ENCODE measurements at regions not wholly inside any gene's neighbourhood (a gene's known extent, or its start where the extent isn't known, plus 50 kb on each side); places are given as distances from the start of the nearest gene placed in this dataset.

DNA sequence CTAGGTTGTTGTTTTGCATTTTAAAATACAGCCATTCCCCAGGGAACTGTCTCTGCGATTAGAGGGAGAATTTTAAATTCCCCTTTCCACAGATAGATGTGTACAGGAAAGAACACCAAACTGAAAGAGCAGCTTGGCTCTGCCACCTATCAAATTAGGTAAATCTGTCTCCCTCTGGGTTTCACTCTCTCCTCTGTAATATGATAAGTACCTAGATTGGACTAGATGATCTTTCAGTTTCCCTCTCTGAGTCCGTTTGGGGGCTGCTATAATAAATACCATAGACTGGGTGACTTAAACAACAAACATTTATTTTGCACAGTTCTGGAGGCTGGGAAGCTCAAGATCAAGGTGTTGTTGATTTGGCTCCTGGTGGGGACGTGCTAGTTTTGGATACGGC, 186.0 kb downstream of the KIF20B start:
- Histone ChIP-seq H2AFZ (ENCODE audit: low read length) (no peak overlapping the region), H3K9me2 (replicated peaks; ENCODE audit: low read length) (no peaks in the 10 kb centered on the region), H3K79me2 (ENCODE audit: low read length) (no peaks in the 10 kb centered on the region), H3K4me2 (ENCODE audit: low read length) (no peak overlapping the region), H3F3A (ENCODE audit: low read length, unreplicated experiment) (no peaks in the 10 kb centered on the region), H3K27ac (ENCODE audit: low read length) (no peak overlapping the region), H3K9ac (ENCODE audit: low read length) (no peak overlapping the region), H3K4me3 (ENCODE audit: low read length) (no peak overlapping the region), H3K27me3 (ENCODE audit: low read length) (no peaks in the 10 kb centered on the region), H4K20me1 (ENCODE audit: low read length) (no peaks in the 10 kb centered on the region), H3K4me1 (ENCODE audit: insufficient read depth, low read length) (no peaks in the 10 kb centered on the region), H3K9me3 (ENCODE audit: low read length) (no peaks in the 10 kb centered on the region), H3K36me3 (ENCODE audit: low read depth, low read length) (no peaks in the 10 kb centered on the region)
- DNase-seq (no peak), ATAC-seq (no peak)
- ChIA-PET CTCF (no interaction called here), POLR2A (ENCODE audit: unreplicated experiment) (no interaction called here)
- intact Hi-C loops (cut with micrococcal nuclease), result no loop called here
- BruUV-seq (replicated peaks), result no TSS peak
- TF ChIP-seq EZH2phosphoT487 (IDR thresholded peaks at IDR 0.05; ENCODE audit: borderline replicate concordance, low read length), result no peak
- no peak for TF ChIP-seq EZH2 (IDR thresholded peaks at IDR 0.05; ENCODE audit: low read length, unreplicated experiment)
- no peak for TF ChIP-seq CTCF (conservative IDR thresholded peaks at IDR 0.05; ENCODE audit: low read depth, low read length)

GRCh38 chr10:89887830-89888229, 186.4 kb downstream of the KIF20B start:
- Histone ChIP-seq H3K9ac (ENCODE audit: low read length) (no peak overlapping the region), H3F3A (ENCODE audit: low read length, unreplicated experiment) (no peaks in the 10 kb centered on the region), H3K27ac (ENCODE audit: low read length) (no peak overlapping the region), H3K4me2 (ENCODE audit: low read length) (no peak overlapping the region), H3K4me3 (ENCODE audit: low read length) (no peak overlapping the region), H3K36me3 (ENCODE audit: low read depth, low read length) (no peaks in the 10 kb centered on the region), H2AFZ (ENCODE audit: low read length) (no peak overlapping the region), H3K4me1 (ENCODE audit: insufficient read depth, low read length) (no peaks in the 10 kb centered on the region), H3K9me3 (ENCODE audit: low read length) (no peaks in the 10 kb centered on the region), H3K79me2 (ENCODE audit: low read length) (no peaks in the 10 kb centered on the region), H4K20me1 (ENCODE audit: low read length) (no peaks in the 10 kb centered on the region), H3K9me2 (replicated peaks; ENCODE audit: low read length) (no peaks in the 10 kb centered on the region), H3K27me3 (ENCODE audit: low read length) (no peaks in the 10 kb centered on the region)
- ChIA-PET POLR2A (ENCODE audit: unreplicated experiment) (no interaction called here), CTCF (no interaction called here)
- intact Hi-C loops (cut with micrococcal nuclease), result no loop called here
- DNase-seq (no peak), ATAC-seq (no peak)
- no TSS peak for BruUV-seq (replicated peaks)
- TF ChIP-seq EZH2phosphoT487 (IDR thresholded peaks at IDR 0.05; ENCODE audit: borderline replicate concordance, low read length) (no peak), CTCF (conservative IDR thresholded peaks at IDR 0.05; ENCODE audit: low read depth, low read length) (no peak), EZH2 (IDR thresholded peaks at IDR 0.05; ENCODE audit: low read length, unreplicated experiment) (no peak)

DNA sequence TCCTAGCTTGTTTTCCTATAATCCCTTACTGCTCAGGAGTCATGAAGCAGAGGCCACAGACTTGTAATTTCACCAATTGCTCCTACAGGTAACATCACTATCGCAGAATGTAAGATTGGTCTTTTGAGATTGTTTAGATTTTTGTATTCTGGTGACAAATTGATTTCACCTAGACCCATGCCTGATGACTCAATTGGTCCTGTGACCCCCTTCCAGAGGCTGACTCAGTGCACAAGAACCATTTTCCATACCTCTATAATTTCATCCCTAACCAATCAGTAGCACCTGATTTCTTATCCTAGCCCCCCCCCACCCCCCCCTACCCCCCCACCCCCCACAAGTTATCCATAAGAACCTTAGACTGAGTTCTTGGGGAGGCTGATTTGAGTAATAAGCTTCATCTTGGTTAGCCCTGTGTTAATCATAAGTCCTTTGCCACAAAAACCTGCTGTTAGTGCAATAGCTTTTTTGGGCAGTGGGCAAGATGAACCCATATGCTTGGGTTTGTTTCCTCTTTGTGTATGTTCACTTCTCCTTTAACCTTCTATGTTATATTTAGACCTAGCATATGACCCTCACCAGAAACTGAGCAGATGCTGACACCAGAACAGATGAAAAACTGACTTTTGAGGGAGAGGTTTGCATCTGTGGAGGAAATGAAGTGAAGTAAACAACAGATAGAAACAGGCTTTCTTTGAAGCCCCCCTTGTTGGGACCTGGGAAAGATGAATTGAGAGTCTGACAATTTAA, 187.1 kb downstream of the KIF20B start:
- no peaks in the 10 kb centered on the region for H3K79me2 ChIP-seq (ENCODE audit: low read length)
- no peaks in the 10 kb centered on the region for H4K20me1 ChIP-seq (ENCODE audit: low read length)
- H3K4me2 ChIP-seq (ENCODE audit: low read length), result no peak overlapping the region
- intact Hi-C loops (cut with micrococcal nuclease), result no loop called here
- DNase-seq (no peak), ATAC-seq (no peak)
- no peaks in the 10 kb centered on the region for H3K36me3 ChIP-seq (ENCODE audit: low read depth, low read length)
- H3F3A ChIP-seq (ENCODE audit: low read length, unreplicated experiment), result no peaks in the 10 kb centered on the region
- H3K27ac ChIP-seq (ENCODE audit: low read length), result no peak overlapping the region
- ChIA-PET CTCF (no interaction called here), POLR2A (ENCODE audit: unreplicated experiment) (no interaction called here)
- no peak overlapping the region for H3K9ac ChIP-seq (ENCODE audit: low read length)
- BruUV-seq (replicated peaks), result no TSS peak
- no peak overlapping the region for H2AFZ ChIP-seq (ENCODE audit: low read length)
- H3K4me3 ChIP-seq (ENCODE audit: low read length), result no peak overlapping the region
- H3K9me3 ChIP-seq (ENCODE audit: low read length), result no peaks in the 10 kb centered on the region
- no peak for TF ChIP-seq CTCF (conservative IDR thresholded peaks at IDR 0.05; ENCODE audit: low read depth, low read length)
- no peak for TF ChIP-seq EZH2phosphoT487 (IDR thresholded peaks at IDR 0.05; ENCODE audit: borderline replicate concordance, low read length)
- no peak for TF ChIP-seq EZH2 (IDR thresholded peaks at IDR 0.05; ENCODE audit: low read length, unreplicated experiment)
- no peaks in the 10 kb centered on the region for H3K9me2 ChIP-seq (replicated peaks; ENCODE audit: low read length)
- no peaks in the 10 kb centered on the region for H3K4me1 ChIP-seq (ENCODE audit: insufficient read depth, low read length)
- no peaks in the 10 kb centered on the region for H3K27me3 ChIP-seq (ENCODE audit: low read length)
